H7 (cell line): ENCODE measurements at regions not wholly inside any gene's neighbourhood (a gene's known extent, or its start where the extent isn't known, plus 50 kb on each side); places are given as distances from the start of the nearest gene placed in this dataset.

Source experiments
- DNase-seq: peaks from one replicate; pipeline ENCODE4 v3.0.0; 2012
- H3K27me3 ChIP-seq: 2 replicates; pipeline ENCODE4 v1.6.0; 2011; ENCODE audit warnings: mild to moderate bottlenecking, low read length; ENCODE audit not compliant: control insufficient read depth, insufficient read depth
- H3K36me3 ChIP-seq: replicated peaks from 2 replicates; pipeline ENCODE4 v1.5.1; 2011; ENCODE audit warnings: low read length; ENCODE audit not compliant: control insufficient read depth, insufficient read depth
- H3K4me3 ChIP-seq: 2 replicates; pipeline ENCODE4 v1.5.1; 2011; ENCODE audit warnings: low read depth, mild to moderate bottlenecking, control low read depth, low read length, moderate library complexity; ENCODE audit not compliant: insufficient read depth

GRCh38 chr14:27409944-27410343 is 812.1 kb upstream of the NOVA1 start:
- no peak overlapping the region for H3K4me3 ChIP-seq
- no peak for DNase-seq
- no peaks in the 10 kb centered on the region for H3K36me3 ChIP-seq
- H3K27me3 ChIP-seq: no peaks in the 10 kb centered on the region

GRCh38 chr14:27410981-27411380 is 813.1 kb upstream of the NOVA1 start:
- no peak for DNase-seq
- Histone ChIP-seq H3K4me3 (no peak overlapping the region), H3K36me3 (no peaks in the 10 kb centered on the region), H3K27me3 (no peaks in the 10 kb centered on the region)

GRCh38 chr14:27427796-27428195 is 830.0 kb upstream of the NOVA1 start:
- no peaks in the 10 kb centered on the region for H3K36me3 ChIP-seq
- no peaks in the 10 kb centered on the region for H3K27me3 ChIP-seq
- no peak for DNase-seq
- no peak overlapping the region for H3K4me3 ChIP-seq

- Histone ChIP-seq H3K36me3 (no peaks in the 10 kb centered on the region), H3K27me3 (no peaks in the 10 kb centered on the region), H3K4me3 (no peak overlapping the region)
- no peak for DNase-seq
These were observed 838.3 kb upstream of the NOVA1 start for GRCh38 chr14:27435923-27436670.

GRCh38 chr14:27484633-27485032 is 886.8 kb upstream of the NOVA1 start:
- Histone ChIP-seq H3K4me3 (no peak overlapping the region), H3K27me3 (no peaks in the 10 kb centered on the region), H3K36me3 (no peaks in the 10 kb centered on the region)
- no peak for DNase-seq

- DNase-seq: no peak
- Histone ChIP-seq H3K27me3 (no peaks in the 10 kb centered on the region), H3K4me3 (no peak overlapping the region), H3K36me3 (no peaks in the 10 kb centered on the region)
These were observed 887.4 kb upstream of the NOVA1 start for GRCh38 chr14:27485193-27485592.

GRCh38 chr14:27506272-27506671 is 908.4 kb upstream of the NOVA1 start:
- H3K4me3 ChIP-seq: no peak overlapping the region

GRCh38 chr14:27528328-27528727 is 930.5 kb upstream of the NOVA1 start:
- no peaks in the 10 kb centered on the region for H3K36me3 ChIP-seq
- H3K27me3 ChIP-seq: no peaks in the 10 kb centered on the region
- no peak overlapping the region for H3K4me3 ChIP-seq
- DNase-seq: peak; percentile 25

More at GRCh38 chr14:27506272-27506671, 908.4 kb upstream of the NOVA1 start:
- H3K36me3 ChIP-seq: no peaks in the 10 kb centered on the region
- H3K27me3 ChIP-seq: no peaks in the 10 kb centered on the region
- no peak for DNase-seq

- H3K4me3 ChIP-seq: no peak overlapping the region
- no peaks in the 10 kb centered on the region for H3K27me3 ChIP-seq
- DNase-seq: no peak
- H3K36me3 ChIP-seq: no peaks in the 10 kb centered on the region; the same call in 1 of the 2 replicates
These were observed 938.9 kb upstream of the NOVA1 start for GRCh38 chr14:27536748-27537147.

- no peak for DNase-seq
- Histone ChIP-seq H3K27me3 (no peaks in the 10 kb centered on the region), H3K36me3 (no peaks in the 10 kb centered on the region), H3K4me3 (no peak overlapping the region)
These were observed 948.3 kb upstream of the NOVA1 start for GRCh38 chr14:27546111-27546510.

GRCh38 chr14:27553790-27554189 is 956.0 kb upstream of the NOVA1 start:
- no peak for DNase-seq

GRCh38 chr14:27557445-27557844 is 959.6 kb upstream of the NOVA1 start:
- H3K36me3 ChIP-seq: no peaks in the 10 kb centered on the region
- no peak for DNase-seq
- H3K27me3 ChIP-seq: no peaks in the 10 kb centered on the region
- H3K4me3 ChIP-seq: no peak overlapping the region

More at GRCh38 chr14:27553790-27554189, 956.0 kb upstream of the NOVA1 start:
- H3K36me3 ChIP-seq: no peaks in the 10 kb centered on the region
- H3K4me3 ChIP-seq: no peak overlapping the region
- H3K27me3 ChIP-seq: no peaks in the 10 kb centered on the region

- H3K4me3 ChIP-seq: no peak overlapping the region
- H3K36me3 ChIP-seq: no peaks in the 10 kb centered on the region
- no peaks in the 10 kb centered on the region for H3K27me3 ChIP-seq
- DNase-seq: no peak
These were observed 962.0 kb upstream of the NOVA1 start for GRCh38 chr14:27559848-27560247.

- Histone ChIP-seq H3K27me3 (no peaks in the 10 kb centered on the region), H3K4me3 (no peak overlapping the region), H3K36me3 (no peaks in the 10 kb centered on the region)
- DNase-seq: no peak
These were observed 969.1 kb upstream of the NOVA1 start for GRCh38 chr14:27566843-27567382.

GRCh38 chr14:27573018-27573417 is 975.2 kb upstream of the NOVA1 start:
- H3K36me3 ChIP-seq: no peaks in the 10 kb centered on the region
- H3K4me3 ChIP-seq: no peak overlapping the region
- no peak for DNase-seq
- H3K27me3 ChIP-seq: no peaks in the 10 kb centered on the region
